ENCODE measurements at regions not wholly inside any gene's neighbourhood (a gene's known extent, or its start where the extent isn't known, plus 50 kb on each side); places are given as distances from the start of the nearest gene placed in this dataset.
"Not testable (repeated sequence)": the region's sequence is repeated elsewhere in the genome, so short reads cannot be mapped to it uniquely, and the experiment has no call there.

DNA sequence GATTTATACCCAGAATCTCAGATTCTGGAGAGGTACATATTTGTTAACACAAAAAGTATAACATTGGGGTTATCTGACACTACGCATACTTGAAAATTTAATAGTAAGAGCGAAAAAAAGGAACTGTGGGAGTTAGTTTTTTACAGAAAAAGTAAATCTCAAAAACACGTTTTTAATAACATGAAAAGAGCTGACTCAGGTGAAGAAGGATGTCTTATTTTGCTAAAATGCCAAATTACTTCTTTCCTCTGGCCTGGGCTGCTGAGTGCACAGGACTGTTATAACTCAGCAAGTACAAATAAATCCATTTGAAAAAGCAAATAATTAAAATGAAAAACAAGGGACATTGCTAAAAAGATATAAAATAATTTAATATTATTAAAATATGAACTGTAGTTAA lies 1322.9 kb downstream of the ARAP2 start:
- Mint-ChIP-seq H3K4me3 (no peak overlapping the region), H3K36me3 (ENCODE audit: low read depth) (no peaks in the 10 kb centered on the region), H3K27ac (no peak overlapping the region), H3K27me3 (no peaks in the 10 kb centered on the region), H3K4me1 (no peaks in the 10 kb centered on the region)
- no peak for DNase-seq
- no peaks in the 10 kb centered on the region for H3K9me3 ChIP-seq (ENCODE audit: control insufficient read depth, low read length, poor library complexity, severe bottlenecking)
- ATAC-seq: no peak

GRCh38 chr4:34922325-34922724 lies 1322.0 kb downstream of the ARAP2 start:
- H3K9me3 ChIP-seq (ENCODE audit: control insufficient read depth, low read length, poor library complexity, severe bottlenecking): no peaks in the 10 kb centered on the region
- Mint-ChIP-seq H3K4me3 (no peak overlapping the region), H3K36me3 (ENCODE audit: low read depth) (no peaks in the 10 kb centered on the region), H3K4me1 (no peaks in the 10 kb centered on the region), H3K27ac (no peak overlapping the region), H3K27me3 (no peaks in the 10 kb centered on the region)
- ATAC-seq (no peak), DNase-seq (no peak)

GRCh38 chr4:34932591-34932990 lies 1311.7 kb downstream of the ARAP2 start:
- Mint-ChIP-seq H3K36me3 (ENCODE audit: low read depth) (no peaks in the 10 kb centered on the region), H3K4me3 (no peak overlapping the region), H3K4me1 (no peaks in the 10 kb centered on the region), H3K27me3 (no peaks in the 10 kb centered on the region), H3K27ac (no peak overlapping the region)
- DNase-seq (no peak), ATAC-seq (no peak)
- H3K9me3 ChIP-seq (ENCODE audit: control insufficient read depth, low read length, poor library complexity, severe bottlenecking): no peaks in the 10 kb centered on the region

- H3K27me3 Mint-ChIP-seq: no peaks in the 10 kb centered on the region
- H3K9me3 ChIP-seq (ENCODE audit: control insufficient read depth, low read length, poor library complexity, severe bottlenecking): no peaks in the 10 kb centered on the region
- ATAC-seq (no peak), DNase-seq (no peak)
- no peaks in the 10 kb centered on the region for H3K4me1 Mint-ChIP-seq
- H3K36me3 Mint-ChIP-seq (ENCODE audit: low read depth): no peaks in the 10 kb centered on the region
- H3K4me3 Mint-ChIP-seq: no peak overlapping the region
- H3K27ac Mint-ChIP-seq: no peak overlapping the region
These were observed 1308.6 kb downstream of the ARAP2 start for GRCh38 chr4:34935739-34936138.

GRCh38 chr4:34939073-34939472 lies 1305.2 kb downstream of the ARAP2 start:
- ATAC-seq (no peak), DNase-seq (no peak)
- Mint-ChIP-seq H3K27ac (no peak overlapping the region), H3K27me3 (no peaks in the 10 kb centered on the region), H3K4me3 (no peak overlapping the region), H3K4me1 (no peaks in the 10 kb centered on the region), H3K36me3 (ENCODE audit: low read depth) (no peaks in the 10 kb centered on the region)
- H3K9me3 ChIP-seq (ENCODE audit: control insufficient read depth, low read length, poor library complexity, severe bottlenecking): no peaks in the 10 kb centered on the region

- H3K9me3 ChIP-seq (ENCODE audit: control insufficient read depth, low read length, poor library complexity, severe bottlenecking): no peaks in the 10 kb centered on the region
- H3K27ac Mint-ChIP-seq: no peak overlapping the region
- no peak overlapping the region for H3K4me3 Mint-ChIP-seq
- H3K36me3 Mint-ChIP-seq (ENCODE audit: low read depth): no peaks in the 10 kb centered on the region
- no peaks in the 10 kb centered on the region for H3K4me1 Mint-ChIP-seq
- DNase-seq (no peak), ATAC-seq (no peak)
- H3K27me3 Mint-ChIP-seq: no peaks in the 10 kb centered on the region
These were observed 1300.5 kb downstream of the ARAP2 start for GRCh38 chr4:34943741-34944386.

- Mint-ChIP-seq H3K27ac (no peak overlapping the region), H3K27me3 (no peaks in the 10 kb centered on the region), H3K4me3 (no peak overlapping the region), H3K4me1 (no peaks in the 10 kb centered on the region), H3K36me3 (ENCODE audit: low read depth) (no peaks in the 10 kb centered on the region)
- ATAC-seq (no peak), DNase-seq (no peak)
- H3K9me3 ChIP-seq (ENCODE audit: control insufficient read depth, low read length, poor library complexity, severe bottlenecking): no peaks in the 10 kb centered on the region
These were observed 1293.4 kb downstream of the ARAP2 start for GRCh38 chr4:34950926-34951325.

DNA sequence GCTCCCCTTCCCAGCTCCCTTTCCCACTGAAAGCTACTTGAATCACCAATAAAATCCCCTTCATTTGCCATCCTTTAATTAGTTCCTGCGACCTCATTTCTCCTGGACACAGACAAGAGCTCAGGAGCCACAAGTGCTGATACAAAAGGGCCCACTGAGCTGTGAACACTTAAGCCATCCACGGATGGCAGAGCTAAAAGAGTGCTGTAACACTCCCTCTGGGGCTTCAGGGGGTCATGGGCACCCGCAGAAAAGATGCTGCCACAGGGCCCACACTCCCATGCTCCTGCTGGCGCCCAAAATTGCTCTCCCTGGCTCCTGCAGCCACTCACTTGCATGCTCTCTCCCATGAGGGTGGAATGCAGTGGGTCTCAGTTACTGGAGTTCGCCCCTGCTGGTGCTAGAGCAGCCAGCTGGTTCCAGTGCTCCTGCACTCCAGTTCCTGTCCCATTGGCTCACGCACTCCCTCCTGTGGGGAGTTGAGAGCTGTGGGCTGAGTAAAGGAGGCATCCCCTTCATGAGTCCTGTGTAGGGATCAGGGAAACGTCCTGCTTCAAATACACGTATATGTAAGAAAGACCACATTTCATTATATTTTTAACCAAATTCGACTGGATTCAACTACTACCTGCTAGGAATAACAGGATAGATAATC lies 1291.0 kb downstream of the ARAP2 start:
- Mint-ChIP-seq H3K4me3 (no peak overlapping the region), H3K4me1 (no peaks in the 10 kb centered on the region), H3K27me3 (no peaks in the 10 kb centered on the region), H3K36me3 (ENCODE audit: low read depth) (no peaks in the 10 kb centered on the region), H3K27ac (no peak overlapping the region)
- DNase-seq (no peak), ATAC-seq (no peak)
- no peaks in the 10 kb centered on the region for H3K9me3 ChIP-seq (ENCODE audit: control insufficient read depth, low read length, poor library complexity, severe bottlenecking)

GRCh38 chr4:34964613-34965012 lies 1279.7 kb downstream of the ARAP2 start:
- H3K4me1 Mint-ChIP-seq: no peaks in the 10 kb centered on the region
- ATAC-seq: no peak
- H3K27ac Mint-ChIP-seq: no peak overlapping the region

DNA sequence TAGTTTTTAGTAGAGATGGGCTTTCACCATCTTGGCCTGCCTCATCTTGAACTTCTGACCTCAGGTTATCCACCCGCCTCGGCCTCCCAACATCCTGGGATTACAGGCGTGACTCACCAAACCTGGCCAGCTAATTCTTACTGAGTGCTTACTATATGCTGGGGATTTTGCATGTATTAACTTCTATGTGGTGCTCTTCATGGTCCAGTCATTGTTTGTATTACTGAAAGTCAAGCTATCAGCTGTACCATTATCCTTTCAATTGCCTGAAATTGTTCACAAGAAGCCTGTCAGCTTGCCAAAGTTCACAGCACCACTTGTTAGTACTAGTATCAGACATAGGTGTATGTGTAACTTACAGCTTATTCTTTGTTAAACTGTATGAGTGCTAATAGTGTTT lies 1272.1 kb downstream of the ARAP2 start:
- DNase-seq: no peak
- H3K4me1 Mint-ChIP-seq: no peaks in the 10 kb centered on the region

More at GRCh38 chr4:34964613-34965012, 1279.7 kb downstream of the ARAP2 start:
- H3K9me3 ChIP-seq (ENCODE audit: control insufficient read depth, low read length, poor library complexity, severe bottlenecking): no peaks in the 10 kb centered on the region
- DNase-seq: no peak
- Mint-ChIP-seq H3K36me3 (ENCODE audit: low read depth) (no peaks in the 10 kb centered on the region), H3K27me3 (no peaks in the 10 kb centered on the region), H3K4me3 (no peak overlapping the region)

GRCh38 chr4:34973650-34974312 lies 1270.5 kb downstream of the ARAP2 start:
- H3K9me3 ChIP-seq (ENCODE audit: control insufficient read depth, low read length, poor library complexity, severe bottlenecking): no peaks in the 10 kb centered on the region
- no peak for ATAC-seq
- H3K27ac Mint-ChIP-seq: no peak overlapping the region
- no peaks in the 10 kb centered on the region for H3K27me3 Mint-ChIP-seq
- no peak overlapping the region for H3K4me3 Mint-ChIP-seq
- no peaks in the 10 kb centered on the region for H3K4me1 Mint-ChIP-seq
- H3K36me3 Mint-ChIP-seq (ENCODE audit: low read depth): no peaks in the 10 kb centered on the region
- no peak for DNase-seq

More for the DNA sequence above, 1272.1 kb downstream of the ARAP2 start:
- Mint-ChIP-seq H3K27ac (no peak overlapping the region), H3K36me3 (ENCODE audit: low read depth) (no peaks in the 10 kb centered on the region), H3K4me3 (no peak overlapping the region), H3K27me3 (no peaks in the 10 kb centered on the region)
- H3K9me3 ChIP-seq (ENCODE audit: control insufficient read depth, low read length, poor library complexity, severe bottlenecking): no peaks in the 10 kb centered on the region
- ATAC-seq: no peak

- Mint-ChIP-seq H3K4me1 (no peaks in the 10 kb centered on the region), H3K36me3 (ENCODE audit: low read depth) (no peaks in the 10 kb centered on the region), H3K27me3 (no peaks in the 10 kb centered on the region), H3K4me3 (no peak overlapping the region), H3K27ac (no peak overlapping the region)
- no peaks in the 10 kb centered on the region for H3K9me3 ChIP-seq (ENCODE audit: control insufficient read depth, low read length, poor library complexity, severe bottlenecking)
- no peak for DNase-seq
- ATAC-seq: no peak
These were observed 1270.0 kb downstream of the ARAP2 start for GRCh38 chr4:34974313-34974680.

DNA sequence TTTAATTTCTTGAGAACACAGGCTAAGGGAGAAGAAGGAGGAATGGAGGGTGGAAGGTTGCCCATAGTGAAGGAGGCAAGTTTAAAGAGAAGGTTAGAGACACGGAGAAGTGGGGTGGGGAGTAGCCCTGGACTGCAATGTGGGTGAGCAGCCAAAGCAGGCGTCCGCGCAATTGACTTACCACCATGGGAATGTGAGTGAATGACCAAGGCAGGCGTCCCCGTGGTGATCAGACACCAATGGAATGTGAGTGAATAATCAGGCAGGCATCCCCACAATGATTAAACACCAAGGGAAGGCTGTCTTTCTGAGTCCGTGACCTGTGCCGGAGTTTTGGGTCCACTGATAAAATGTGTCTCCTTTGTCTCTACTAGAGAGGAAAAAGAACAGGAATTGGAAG lies 1223.1 kb downstream of the ARAP2 start:
- not testable (repeated sequence) for H3K27me3 Mint-ChIP-seq; H3K9me3 ChIP-seq (ENCODE audit: control insufficient read depth, low read length, poor library complexity, severe bottlenecking); H3K4me1 Mint-ChIP-seq; H3K4me3 Mint-ChIP-seq; ATAC-seq; H3K27ac Mint-ChIP-seq; DNase-seq; H3K36me3 Mint-ChIP-seq (ENCODE audit: low read depth)

Measured in T-helper 17 cell (primary cell).